CD4-positive, alpha-beta T cell (primary cell): ENCODE measurements at regions not wholly inside any gene's neighbourhood (a gene's known extent, or its start where the extent isn't known, plus 50 kb on each side); places are given as distances from the start of the nearest gene placed in this dataset.

Experiments used
- ATAC-seq: fragments of 200-7000 bp; cut with Tn5 transposase; one replicate; pipeline ENCODE4 v1.10.0; 2022; ENCODE audit warnings: mild to moderate bottlenecking; ENCODE audit not compliant: poor library complexity
- CTCF ChIA-PET: fragments of 350-600 bp; sonication (Branson Sonifier 250); formaldehyde crosslinking; loops from one replicate; lab custom pipeline; 2021; ENCODE audit warnings: antibody characterized with exemption, inconsistent platforms; lab: Charles Lee
- POLR2A ChIA-PET: fragments of 350-600 bp; sonication (Branson Sonifier 250); formaldehyde crosslinking; loops from one replicate; lab custom pipeline; 2021; ENCODE audit warnings: antibody characterized with exemption, inconsistent platforms; lab: Charles Lee
- DNase-seq, 14 experiments: peaks; one replicate each; pipeline ENCODE4 v3.0.0-alpha.2; 2013 to 2020; ENCODE audit warnings: mixed read lengths in 2 of 14
- H3K27ac ChIP-seq, 2 donors: one replicate each; pipeline versions ENCODE4 v1.5.1 to v1.7.0; 2013; ENCODE audit warnings: low read length in 2 of 2, low read depth in 1 of 2, mild to moderate bottlenecking in 1 of 2
- H3K27me3 ChIP-seq, 2 experiments: 1 replicate in 1 of 2; 2 replicates in 1 of 2; pipeline versions ENCODE4 v1.6.1 to v1.7.0; 2013; ENCODE audit warnings: low read length in 2 of 2, control low read depth in 1 of 2, mild to moderate bottlenecking in 1 of 2, moderate library complexity in 1 of 2; ENCODE audit not compliant: insufficient read depth in 2 of 2, control insufficient read depth in 1 of 2
- H3K36me3 ChIP-seq: one replicate; pipeline ENCODE4 v1.6.1; 2013; ENCODE audit warnings: low read length, control low read depth; ENCODE audit not compliant: insufficient read depth
- H3K4me1 ChIP-seq: one replicate; pipeline ENCODE4 v1.6.1; 2013; ENCODE audit warnings: low read length, control low read depth; ENCODE audit not compliant: insufficient read depth
- H3K4me3 ChIP-seq: one replicate; pipeline ENCODE4 v1.5.1; 2013; ENCODE audit warnings: mild to moderate bottlenecking, low read length, moderate library complexity
- H3K9me3 ChIP-seq, 2 experiments: 1 replicate in 1 of 2; 2 replicates in 1 of 2; pipeline versions ENCODE4 v1.6.1 to v1.7.0; 2013; ENCODE audit warnings: low read length in 2 of 2, mild to moderate bottlenecking in 2 of 2, control low read depth in 1 of 2, moderate library complexity in 1 of 2; ENCODE audit not compliant: control insufficient read depth in 1 of 2, insufficient read depth in 1 of 2
- H3K27ac Mint-ChIP-seq: one replicate; pipeline ENCODE4 v1.8.0; 2020; ENCODE audit warnings: mixed read lengths
- H3K27me3 Mint-ChIP-seq: one replicate; pipeline ENCODE4 v1.8.0; 2021; ENCODE audit warnings: mixed read lengths
- H3K36me3 Mint-ChIP-seq: one replicate; pipeline ENCODE4 v1.8.0; 2021; ENCODE audit warnings: low read depth, mixed read lengths
- H3K4me1 Mint-ChIP-seq: one replicate; pipeline ENCODE4 v1.8.0; 2021; ENCODE audit warnings: low read depth, mixed read lengths
- H3K4me3 Mint-ChIP-seq: one replicate; pipeline ENCODE4 v1.8.0; 2020; ENCODE audit warnings: mild to moderate bottlenecking, mixed read lengths
- H3K9me3 Mint-ChIP-seq: one replicate; pipeline ENCODE4 v1.8.0; 2020; ENCODE audit warnings: mixed read lengths
- CTCF ChIP-seq: fragments of 200-600 bp; IDR thresholded peaks from one replicate; pipeline ENCODE4 v1.8.0; 2022; ENCODE audit warnings: antibody characterized with exemption, mild to moderate bottlenecking
- intact Hi-C, 2 experiments: fragments of 100-400 bp; cut with DNase I in 1 of 2; cut with micrococcal nuclease in 1 of 2; formaldehyde crosslinking; loops; one replicate each; pipeline versions ENCODE4 v1.15.1 to v1.9.0; 2023 to 2025; cut with DNase I, micrococcal nuclease

GRCh38 chr6:2534406-2535042, 216.2 kb downstream of the MYLK4 start:
- H3K36me3 Mint-ChIP-seq = no peaks in the 10 kb centered on the region
- no peaks in the 10 kb centered on the region for H3K4me1 Mint-ChIP-seq
- POLR2A ChIA-PET = no interaction called here
- intact Hi-C loops = no loop called here
- H3K9me3 Mint-ChIP-seq = no peaks in the 10 kb centered on the region
- DNase-seq = peak in 2 of 14 experiments; percentile 31 to 47
- Histone ChIP-seq H3K36me3 (no peaks in the 10 kb centered on the region), H3K4me3 (no peak overlapping the region), H3K4me1 (no peaks in the 10 kb centered on the region), H3K27ac (no peak overlapping the region), H3K9me3 (no peaks in the 10 kb centered on the region), H3K27me3 (peaks cover 13 to 26% of the 10 kb centered on the region in 2 experiments)
- ATAC-seq = no peak
- H3K4me3 Mint-ChIP-seq = no peak overlapping the region
- TF ChIP-seq CTCF = no peak
- CTCF ChIA-PET = no interaction called here
- H3K27ac Mint-ChIP-seq = no peak overlapping the region
- peaks cover 76% of the 10 kb centered on the region for H3K27me3 Mint-ChIP-seq

GRCh38 chr6:2531426-2532215, 219.1 kb downstream of the MYLK4 start:
- Mint-ChIP-seq H3K4me1 (no peaks in the 10 kb centered on the region), H3K9me3 (no peaks in the 10 kb centered on the region), H3K4me3 (no peak overlapping the region), H3K27me3 (peaks cover 74% of the 10 kb centered on the region), H3K36me3 (no peaks in the 10 kb centered on the region), H3K27ac (no peak overlapping the region)
- Histone ChIP-seq H3K27me3 (peaks cover 9 to 14% of the 10 kb centered on the region in 2 experiments), H3K4me1 (no peaks in the 10 kb centered on the region), H3K27ac (no peak overlapping the region), H3K4me3 (no peak overlapping the region), H3K36me3 (no peaks in the 10 kb centered on the region), H3K9me3 (no peaks in the 10 kb centered on the region)
- no peak for ATAC-seq
- DNase-seq = peak in 2 of 14 experiments; percentile 17 to 44
- TF ChIP-seq CTCF = no peak
- CTCF ChIA-PET = interaction anchor here (0.5 kb wide), 1 partner anchor 87 kb away, joined by 3 read pairs; no protein-coding TSS in a partner anchor
- intact Hi-C loops = no loop called here
- POLR2A ChIA-PET = no interaction called here

GRCh38 chr6:2529211-2529719, 221.5 kb downstream of the MYLK4 start:
- H3K36me3 Mint-ChIP-seq = no peaks in the 10 kb centered on the region
- peaks cover 56% of the 10 kb centered on the region for H3K27me3 Mint-ChIP-seq
- peaks cover 2% of the 10 kb centered on the region for H3K9me3 Mint-ChIP-seq
- intact Hi-C loops = no loop called here
- ChIA-PET POLR2A (no interaction called here), CTCF (no interaction called here)
- H3K4me3 ChIP-seq = no peak overlapping the region
- H3K36me3 ChIP-seq = no peaks in the 10 kb centered on the region
- no peak overlapping the region for H3K27ac ChIP-seq
- H3K27ac Mint-ChIP-seq = no peak overlapping the region
- no peak for TF ChIP-seq CTCF
- no peak for ATAC-seq
- H3K9me3 ChIP-seq = peaks cover 5 to 10% of the 10 kb centered on the region in 2 experiments
- no peaks in the 10 kb centered on the region for H3K4me1 Mint-ChIP-seq
- no peak for DNase-seq
- H3K4me3 Mint-ChIP-seq = no peak overlapping the region
- no peaks in the 10 kb centered on the region for H3K4me1 ChIP-seq
- H3K27me3 ChIP-seq = peaks cover 1 to 4% of the 10 kb centered on the region in 2 experiments
